Body of pancreas (tissue), 4 donors: ENCODE measurements at regions not wholly inside any gene's neighbourhood (a gene's known extent, or its start where the extent isn't known, plus 50 kb on each side); places are given as distances from the start of the nearest gene placed in this dataset.

ENCODE experiments used
- ATAC-seq: fragments of 150-250 bp; one replicate; pipeline ENCODE4 v1.9.1; 2016
- DNase-seq, 4 donors: peaks; one replicate each; pipeline ENCODE4 v3.0.0-alpha.2; 2019
- H3K27ac ChIP-seq, 4 donors: fragments of 200-600 bp; sonication (generic); 1 replicate in 3 of 4; 2 replicates in 1 of 4; pipeline versions ENCODE4 v1.5.1 to v1.6.1; 2016 to 2019; ENCODE audit warnings: mild to moderate bottlenecking in 1 of 4, mixed read lengths in 1 of 4, moderate library complexity in 1 of 4
- H3K27me3 ChIP-seq, 2 donors: fragments of 200-600 bp; sonication (generic); one replicate each; pipeline ENCODE4 v1.6.0; 2016; ENCODE audit warnings: mild to moderate bottlenecking in 1 of 2
- H3K36me3 ChIP-seq, 2 donors: fragments of 200-600 bp; sonication (generic); replicated peaks in 1 of 2; 2 replicates each; pipeline ENCODE4 v1.5.1; 2016; ENCODE audit warnings: low read depth in 2 of 2; ENCODE audit not compliant: insufficient read depth in 1 of 2
- H3K4me1 ChIP-seq: fragments of 200-600 bp; sonication (generic); one replicate; pipeline ENCODE4 v1.6.0; 2016
- H3K4me3 ChIP-seq, 2 donors: fragments of 200-600 bp; sonication (generic); 1 replicate in 1 of 2; 2 replicates in 1 of 2; pipeline ENCODE4 v1.5.1; 2016 to 2019
- H3K9me3 ChIP-seq, 3 donors: fragments of 200-600 bp; sonication (generic); 1 replicate in 2 of 3; 2 replicates in 1 of 3; pipeline ENCODE4 v1.5.1; 2016
- POLR2A ChIP-seq, 3 donors: fragments of 450-650 bp; IDR thresholded peaks; one replicate each; pipeline ENCODE4 v1.6.1; 2016; ENCODE audit warnings: antibody characterized with exemption in 3 of 3, mild to moderate bottlenecking in 2 of 3
- WGBS, 2 donors: methylation state at CpG; one replicate each; pipeline ENCODE4 v1.1.5; 2017; 5-methylcytosine and 5-hydroxymethylcytosine counted together
- intact Hi-C: fragments of 100-400 bp; cut with DNase I; formaldehyde crosslinking; loops from one replicate; pipeline ENCODE4 v1.15.1; 2023
- TF ChIP-seq, protein P1 (sequence below), 7 experiments: fragments of 450-650 bp in 4 of 7; fragments of 200-600 bp in 3 of 7; sonication (generic) in 3 of 7; IDR thresholded peaks; one replicate each; pipeline ENCODE4 v1.5.1; 2016 to 2019; ENCODE audit warnings: antibody characterized with exemption in 7 of 7

GRCh38 chr3:82640254-82640653 is 878.8 kb upstream of the GBE1 start:
- 66 to 92% methylated on average over 2 to 3 of the region's 3 CpGs for WGBS, 2 donors
- no peak for ATAC-seq

GRCh38 chr3:82637574-82637973 is 876.1 kb upstream of the GBE1 start:
- intact Hi-C loops, result no loop called here
- no peak for TF ChIP-seq POLR2A (IDR thresholded peaks at IDR 0.05)
- TF ChIP-seq, protein P1, sequence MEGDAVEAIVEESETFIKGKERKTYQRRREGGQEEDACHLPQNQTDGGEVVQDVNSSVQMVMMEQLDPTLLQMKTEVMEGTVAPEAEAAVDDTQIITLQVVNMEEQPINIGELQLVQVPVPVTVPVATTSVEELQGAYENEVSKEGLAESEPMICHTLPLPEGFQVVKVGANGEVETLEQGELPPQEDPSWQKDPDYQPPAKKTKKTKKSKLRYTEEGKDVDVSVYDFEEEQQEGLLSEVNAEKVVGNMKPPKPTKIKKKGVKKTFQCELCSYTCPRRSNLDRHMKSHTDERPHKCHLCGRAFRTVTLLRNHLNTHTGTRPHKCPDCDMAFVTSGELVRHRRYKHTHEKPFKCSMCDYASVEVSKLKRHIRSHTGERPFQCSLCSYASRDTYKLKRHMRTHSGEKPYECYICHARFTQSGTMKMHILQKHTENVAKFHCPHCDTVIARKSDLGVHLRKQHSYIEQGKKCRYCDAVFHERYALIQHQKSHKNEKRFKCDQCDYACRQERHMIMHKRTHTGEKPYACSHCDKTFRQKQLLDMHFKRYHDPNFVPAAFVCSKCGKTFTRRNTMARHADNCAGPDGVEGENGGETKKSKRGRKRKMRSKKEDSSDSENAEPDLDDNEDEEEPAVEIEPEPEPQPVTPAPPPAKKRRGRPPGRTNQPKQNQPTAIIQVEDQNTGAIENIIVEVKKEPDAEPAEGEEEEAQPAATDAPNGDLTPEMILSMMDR (IDR thresholded peaks at IDR 0.05), result no peak
- ATAC-seq (no peak), DNase-seq (no peak)
- no peaks in the 10 kb centered on the region for H3K36me3 ChIP-seq
- no peak overlapping the region for H3K27ac ChIP-seq
- no peak overlapping the region for H3K4me3 ChIP-seq
- no peaks in the 10 kb centered on the region for H3K9me3 ChIP-seq
- H3K27me3 ChIP-seq, result no peaks in the 10 kb centered on the region
- 57 to 66% methylated on average over 5 of the region's 5 CpGs for WGBS, 2 donors
- no peaks in the 10 kb centered on the region for H3K4me1 ChIP-seq

More at GRCh38 chr3:82640254-82640653, 878.8 kb upstream of the GBE1 start:
- Histone ChIP-seq H3K27me3 (no peaks in the 10 kb centered on the region), H3K9me3 (no peaks in the 10 kb centered on the region), H3K4me3 (no peak overlapping the region), H3K27ac (no peak overlapping the region), H3K4me1 (no peaks in the 10 kb centered on the region), H3K36me3 (no peaks in the 10 kb centered on the region)
- intact Hi-C loops, result no loop called here
- DNase-seq, result no peak
- TF ChIP-seq, protein P1 (IDR thresholded peaks at IDR 0.05), result no peak
- TF ChIP-seq POLR2A (IDR thresholded peaks at IDR 0.05), result no peak

GRCh38 chr3:82636177-82636576 is 874.7 kb upstream of the GBE1 start:
- Histone ChIP-seq H3K27me3 (no peaks in the 10 kb centered on the region), H3K9me3 (no peaks in the 10 kb centered on the region), H3K27ac (no peak overlapping the region), H3K4me1 (no peaks in the 10 kb centered on the region), H3K36me3 (no peaks in the 10 kb centered on the region), H3K4me3 (no peak overlapping the region)
- DNase-seq (no peak), ATAC-seq (no peak)
- intact Hi-C loops, result no loop called here
- 59 to 60% methylated on average over 1 of the region's 1 CpG for WGBS, 2 donors
- no peak for TF ChIP-seq POLR2A (IDR thresholded peaks at IDR 0.05)
- TF ChIP-seq, protein P1 (IDR thresholded peaks at IDR 0.05), result no peak

DNA sequence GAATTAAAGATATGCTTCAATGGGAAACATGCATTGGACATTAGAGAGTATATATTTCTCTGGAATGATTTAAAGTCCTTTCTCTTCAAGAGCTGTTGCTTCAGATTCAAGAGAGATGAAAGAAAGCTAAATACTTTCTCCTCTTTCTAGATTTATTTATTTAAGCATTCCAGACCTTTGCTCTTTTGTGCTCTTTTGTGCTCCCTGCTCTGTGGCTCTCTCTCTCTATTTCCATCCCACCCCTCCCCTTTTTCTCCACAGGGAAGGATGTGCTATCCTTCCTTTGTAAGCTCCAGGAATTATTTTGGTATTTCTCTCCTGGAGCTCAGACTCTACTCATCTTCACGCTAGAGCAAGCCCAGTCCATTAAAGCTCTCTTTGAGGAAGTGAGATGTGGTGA is 871.9 kb upstream of the GBE1 start:
- H3K4me3 ChIP-seq, result no peak overlapping the region
- peaks cover 9% of the 10 kb centered on the region for H3K4me1 ChIP-seq
- H3K36me3 ChIP-seq, result no peaks in the 10 kb centered on the region
- intact Hi-C loops, result no loop called here
- no peak for DNase-seq
- no peaks in the 10 kb centered on the region for H3K27me3 ChIP-seq
- no peak for ATAC-seq
- 54 to 58% methylated on average over 1 of the region's 1 CpG for WGBS, 2 donors
- H3K27ac ChIP-seq, result no peak overlapping the region
- H3K9me3 ChIP-seq, result no peaks in the 10 kb centered on the region
- TF ChIP-seq, protein P1 (IDR thresholded peaks at IDR 0.05), result no peak
- no peak for TF ChIP-seq POLR2A (IDR thresholded peaks at IDR 0.05)

DNA sequence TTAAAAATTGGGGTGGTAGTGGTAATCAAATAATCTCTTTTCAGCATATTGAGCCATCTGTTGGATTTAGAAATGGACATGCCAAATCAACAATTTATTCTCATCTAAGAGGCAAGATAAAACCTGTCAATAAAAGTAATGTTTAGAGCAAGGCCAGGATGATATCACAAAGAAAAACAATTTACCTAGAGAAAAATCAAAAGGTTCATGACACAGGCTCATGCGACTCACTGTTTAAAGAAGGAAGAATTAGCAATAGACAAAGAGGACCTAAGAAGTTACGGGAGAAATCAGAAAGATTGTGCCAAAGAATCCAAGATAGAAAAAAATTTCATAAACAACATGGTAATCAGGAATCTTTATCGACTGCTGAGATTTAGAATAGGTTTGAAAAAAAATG is 868.5 kb upstream of the GBE1 start:
- no peak for DNase-seq
- Histone ChIP-seq H3K9me3 (no peaks in the 10 kb centered on the region), H3K36me3 (no peaks in the 10 kb centered on the region), H3K4me3 (no peak overlapping the region), H3K27ac (no peak overlapping the region), H3K4me1 (peaks cover 21% of the 10 kb centered on the region), H3K27me3 (no peaks in the 10 kb centered on the region)
- ATAC-seq, result no peak
- intact Hi-C loops, result no loop called here
- 86% methylated on average over 3 of the region's 3 CpGs for WGBS, 2 donors
- TF ChIP-seq, protein P1 (IDR thresholded peaks at IDR 0.05), result no peak
- no peak for TF ChIP-seq POLR2A (IDR thresholded peaks at IDR 0.05)
